RWPE1 (cell line): ENCODE measurements at regions not wholly inside any gene's neighbourhood (a gene's known extent, or its start where the extent isn't known, plus 50 kb on each side); places are given as distances from the start of the nearest gene placed in this dataset.

Experiments used
- CTCF ChIA-PET: fragments of 350-600 bp; sonication (Branson Sonifier 250); formaldehyde crosslinking; extraction: SDS; loops from one replicate; lab custom pipeline; 2021; lab: Yijun Ruan, JAX
- POLR2A ChIA-PET: fragments of 400-600 bp; formaldehyde crosslinking; extraction: SDS; loops from one replicate; lab custom pipeline; 2020; ENCODE audit warnings: antibody characterized with exemption; ENCODE audit not compliant: low non-redundant PET; lab: Yijun Ruan, JAX
- DNase-seq: peaks from one replicate; pipeline ENCODE4 v3.0.0; 2012; ENCODE audit warnings: low spot score
- H3K27ac ChIP-seq: fragments of 450-650 bp; 2 replicates; pipeline ENCODE4 v1.5.1; 2017
- CTCF ChIP-seq: fragments of 450-650 bp; conservative IDR thresholded peaks from 2 replicates; pipeline ENCODE4 v1.5.1; 2017; ENCODE audit warnings: low read depth, mild to moderate bottlenecking

GRCh38 chr20:50323777-50324775 is 133.4 kb downstream of the CEBPB start:
- TF ChIP-seq CTCF: no peak
- ChIA-PET CTCF (interaction anchor here (0.9 kb wide), 1 partner anchor 22 kb away, joined by 4 read pairs; no protein-coding TSS in a partner anchor), POLR2A (interaction anchor here (0.6 kb wide), 1 partner anchor 424 kb away, joined by 3 read pairs; no protein-coding TSS in a partner anchor)
- no peak for DNase-seq
- H3K27ac ChIP-seq: no peak overlapping the region

GRCh38 chr20:50325215-50325614 is 134.6 kb downstream of the CEBPB start:
- H3K27ac ChIP-seq: no peak overlapping the region
- ChIA-PET POLR2A (no interaction called here), CTCF (no interaction called here)
- TF ChIP-seq CTCF: no peak
- no peak for DNase-seq

GRCh38 chr20:50325651-50326050 is 135.0 kb downstream of the CEBPB start:
- TF ChIP-seq CTCF: no peak
- ChIA-PET CTCF (no interaction called here), POLR2A (no interaction called here)
- H3K27ac ChIP-seq: no peak overlapping the region
- DNase-seq: no peak

GRCh38 chr20:50327666-50328065 is 137.0 kb downstream of the CEBPB start:
- CTCF ChIA-PET: no interaction called here
- no peak for DNase-seq
- POLR2A ChIA-PET: no interaction called here
- no peak overlapping the region for H3K27ac ChIP-seq
- TF ChIP-seq CTCF: no peak

GRCh38 chr20:50328222-50328979 is 137.8 kb downstream of the CEBPB start:
- no peak for TF ChIP-seq CTCF
- POLR2A ChIA-PET: no interaction called here
- DNase-seq: no peak
- CTCF ChIA-PET: interaction anchor here (0.5 to 0.6 kb wide), 2 partner anchors 15 to 93 kb away, joined by 3 to 4 read pairs; no protein-coding TSS in a partner anchor
- H3K27ac ChIP-seq: no peak overlapping the region
